GM21576 (cell line): ENCODE measurements at regions not wholly inside any gene's neighbourhood (a gene's known extent, or its start where the extent isn't known, plus 50 kb on each side); places are given as distances from the start of the nearest gene placed in this dataset.

Experiments
- ATAC-seq: cut with Tn5 transposase; IDR thresholded peaks from one replicate; pipeline ENCODE4 v1.9.1; 2021; ENCODE audit warnings: mild to moderate bottlenecking, moderate library complexity; ENCODE audit not compliant: unreplicated experiment

DNA sequence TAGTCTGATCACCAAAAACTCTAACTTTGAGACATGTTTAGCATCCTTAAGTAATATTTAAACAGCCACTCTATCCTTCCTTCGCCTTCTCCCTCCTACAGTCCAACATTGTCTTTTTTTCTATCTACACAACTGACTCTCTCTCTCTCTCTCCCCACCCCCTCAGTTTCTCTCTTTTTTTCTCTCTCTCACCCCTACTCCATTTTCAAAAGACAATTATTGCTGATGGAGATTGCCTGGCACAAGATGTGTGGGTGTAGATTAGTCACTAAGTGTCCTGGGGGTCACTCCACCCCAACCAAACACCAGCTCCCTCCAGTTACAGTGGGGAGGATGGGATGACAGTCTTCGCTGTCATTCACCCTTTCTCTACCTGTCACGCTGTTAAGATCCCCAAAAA is 94.5 kb upstream of the NFIA start:
- ATAC-seq: no peak

DNA sequence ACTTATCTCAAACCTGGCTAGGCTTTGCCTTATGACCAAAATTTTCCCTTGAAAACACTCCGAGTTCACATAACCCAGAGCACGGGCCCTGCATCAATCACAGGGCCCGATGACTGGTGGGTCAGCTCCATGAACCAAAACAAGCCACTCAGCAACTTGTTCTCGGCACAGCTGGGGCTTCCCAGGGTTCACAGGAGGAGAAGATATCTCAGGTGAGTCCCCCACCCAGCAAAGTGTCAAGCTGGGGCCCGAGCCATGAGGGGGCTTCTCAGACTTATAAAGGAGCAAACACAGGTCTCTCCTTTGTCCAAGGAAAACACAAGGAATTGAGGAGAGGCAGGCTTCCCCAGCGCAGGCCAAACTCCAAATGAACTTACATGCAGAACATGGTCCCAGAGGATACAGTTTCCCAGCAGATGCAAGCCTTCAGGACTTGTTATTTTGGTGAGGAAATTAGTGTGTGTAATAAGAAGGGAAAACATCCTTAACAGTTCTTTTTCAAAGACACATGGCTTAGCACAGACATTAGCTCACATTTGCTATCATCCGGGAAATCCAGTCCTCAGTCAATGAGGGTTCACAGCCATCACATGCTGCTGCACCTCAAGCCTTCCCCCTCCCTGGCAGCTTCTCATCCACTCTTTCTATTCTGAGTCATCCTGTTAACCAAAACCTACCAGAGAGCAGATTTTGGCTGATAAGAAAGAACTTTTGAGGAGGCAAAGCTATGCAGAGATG is 98.1 kb upstream of the NFIA start:
- no peak for ATAC-seq

DNA sequence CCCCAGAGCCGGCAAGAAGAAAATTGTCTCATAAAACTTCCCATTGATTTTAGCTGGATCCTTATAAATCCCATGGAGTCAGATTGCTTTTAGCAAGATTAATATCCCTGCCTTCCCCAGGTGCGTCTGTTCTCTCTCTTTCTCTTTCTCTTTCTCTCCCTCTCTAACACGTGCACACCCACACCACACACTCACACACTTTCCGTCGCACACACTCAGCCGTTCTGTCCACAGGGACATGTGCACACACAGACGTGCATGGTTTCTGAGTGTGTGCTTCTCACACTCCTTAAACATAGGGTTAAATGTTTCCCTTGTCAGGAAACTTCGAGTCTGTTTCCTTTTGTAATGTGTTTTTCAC is 98.7 kb upstream of the NFIA start:
- ATAC-seq: no peak

DNA sequence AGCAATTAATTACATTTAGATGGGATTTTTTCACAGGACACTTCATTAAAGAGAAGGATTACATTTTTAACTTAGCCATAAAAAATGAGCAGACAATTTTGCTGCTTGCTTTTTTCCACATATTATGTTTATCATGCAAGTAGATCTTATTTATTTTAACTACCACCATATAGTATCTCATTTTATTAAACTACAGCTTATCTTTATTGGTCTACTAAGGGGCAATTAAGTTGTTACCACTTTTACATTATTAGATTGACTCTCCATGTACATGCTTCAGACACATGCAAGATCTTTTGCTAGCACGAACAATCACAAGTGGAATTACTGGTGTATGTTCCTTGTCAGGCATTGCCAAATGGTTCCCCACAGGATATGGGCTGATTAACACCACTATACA is 99.8 kb upstream of the NFIA start:
- ATAC-seq: no peak

DNA sequence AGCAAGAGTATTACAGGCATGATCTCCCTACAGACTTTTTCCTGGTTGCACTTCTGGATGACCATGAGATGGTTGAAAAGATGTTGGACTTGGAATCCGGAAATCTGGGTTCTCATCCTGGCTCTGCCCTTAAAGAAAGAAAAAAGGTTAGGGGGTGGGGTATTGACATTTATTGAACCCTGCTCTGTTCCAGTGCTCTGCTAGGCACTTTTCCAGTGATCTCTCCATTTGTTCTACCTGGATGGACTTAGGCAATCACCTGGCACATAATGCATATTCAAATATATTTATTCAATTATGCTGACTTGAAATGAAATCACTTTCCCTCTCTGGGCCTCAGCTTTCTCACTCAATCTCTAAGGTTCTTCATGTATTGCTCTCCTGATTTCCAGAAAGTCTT is 101.0 kb upstream of the NFIA start:
- ATAC-seq: no peak

DNA sequence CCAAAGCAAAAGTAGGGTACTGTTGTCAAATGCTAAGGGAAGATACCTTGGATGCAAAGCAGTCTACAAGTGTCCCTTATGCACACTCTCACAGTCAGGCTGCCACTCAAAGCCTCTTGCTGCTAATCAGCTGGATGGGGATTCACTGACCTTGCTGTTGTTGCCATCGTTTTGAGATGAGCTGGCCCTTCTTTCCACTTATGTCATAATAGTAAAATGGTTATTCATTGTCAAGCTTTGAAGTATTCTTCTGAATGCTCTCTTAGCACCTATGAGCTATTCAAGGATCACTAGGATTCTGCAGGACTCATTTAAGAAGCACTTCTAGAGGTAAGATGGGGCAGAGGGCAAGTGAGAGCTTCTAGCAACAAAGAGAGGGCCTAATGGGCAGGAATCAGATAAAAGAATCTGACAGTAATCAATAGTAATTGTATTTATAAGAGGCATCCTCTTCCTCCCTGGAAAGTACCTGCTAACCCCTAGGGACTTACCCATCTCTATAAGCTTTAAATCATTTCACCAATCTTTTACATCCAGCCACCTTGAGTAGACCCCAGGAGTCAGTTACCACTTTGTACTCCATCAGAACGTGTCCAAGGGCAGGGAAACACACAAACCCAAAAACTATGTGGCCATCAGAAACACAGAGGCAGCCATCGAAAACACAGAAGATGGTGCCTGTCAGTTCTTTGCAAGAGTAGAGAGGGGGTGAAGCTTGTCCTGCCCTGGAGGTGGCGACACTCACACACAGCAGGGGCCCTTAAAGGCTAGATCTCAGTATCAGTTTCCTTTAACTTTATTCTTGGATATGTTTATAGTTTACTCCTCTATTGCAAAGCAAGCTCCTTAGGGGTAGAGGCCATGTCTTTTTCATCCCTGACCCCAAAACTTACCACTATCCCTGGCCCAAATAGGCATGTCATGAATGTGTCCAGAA is 103.7 kb upstream of the NFIA start:
- ATAC-seq: peak; percentile 72

DNA sequence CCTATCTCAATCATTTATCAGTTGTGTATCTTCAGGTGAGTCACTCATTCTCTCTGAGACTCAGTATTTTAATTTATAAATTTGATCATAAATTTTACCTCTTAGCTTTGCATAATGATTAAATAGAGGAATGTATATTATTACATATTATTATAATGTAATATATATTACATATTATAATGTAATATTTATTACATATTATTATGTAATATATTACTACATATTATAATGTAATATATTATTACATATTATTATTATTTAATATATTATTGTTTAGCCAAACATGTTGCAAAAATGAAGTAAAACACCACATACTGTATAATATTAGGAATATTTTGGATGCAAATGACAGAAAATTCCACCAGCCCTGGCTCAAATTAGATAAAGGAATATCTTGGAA is 104.7 kb upstream of the NFIA start:
- no peak for ATAC-seq

DNA sequence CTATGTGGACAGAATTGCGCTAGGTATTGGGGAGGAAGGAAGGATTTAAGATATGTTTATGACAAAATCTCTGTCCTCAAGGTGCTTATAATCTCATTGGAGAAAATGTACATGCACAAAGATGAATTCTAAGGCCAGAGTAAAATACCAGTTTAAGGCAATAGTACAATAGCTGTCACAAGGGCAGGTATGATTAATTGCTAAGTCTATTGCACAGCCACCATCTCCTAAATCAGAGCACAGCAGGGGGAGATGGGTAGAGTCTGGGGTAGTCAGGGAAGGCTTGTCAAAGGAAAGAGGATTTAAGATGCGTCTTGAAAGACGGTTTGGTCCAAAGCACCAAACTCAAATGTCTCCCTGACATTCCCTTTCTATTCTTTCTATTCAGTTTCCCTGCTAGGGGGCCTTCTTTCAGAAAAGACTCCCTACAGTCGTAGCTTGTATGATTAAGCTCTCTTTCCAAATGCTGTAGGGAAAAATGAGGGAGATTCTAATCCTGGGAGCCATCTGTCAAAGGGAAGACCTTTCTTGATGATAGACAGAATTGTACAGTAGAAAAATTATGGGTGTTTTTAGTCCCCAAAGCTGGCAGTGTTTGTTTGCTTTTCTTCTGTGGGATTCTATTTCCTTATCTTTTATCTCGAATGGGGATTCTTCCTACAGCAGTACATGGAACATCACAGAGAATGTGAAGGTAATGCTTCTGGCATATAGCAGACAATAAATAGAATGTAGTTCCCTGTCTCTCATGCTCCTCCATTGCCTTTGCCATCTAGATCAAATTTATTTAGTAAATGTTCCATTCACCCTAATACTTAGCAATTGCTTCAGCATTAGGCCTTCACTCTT is 107.6 kb upstream of the NFIA start:
- no peak for ATAC-seq

DNA sequence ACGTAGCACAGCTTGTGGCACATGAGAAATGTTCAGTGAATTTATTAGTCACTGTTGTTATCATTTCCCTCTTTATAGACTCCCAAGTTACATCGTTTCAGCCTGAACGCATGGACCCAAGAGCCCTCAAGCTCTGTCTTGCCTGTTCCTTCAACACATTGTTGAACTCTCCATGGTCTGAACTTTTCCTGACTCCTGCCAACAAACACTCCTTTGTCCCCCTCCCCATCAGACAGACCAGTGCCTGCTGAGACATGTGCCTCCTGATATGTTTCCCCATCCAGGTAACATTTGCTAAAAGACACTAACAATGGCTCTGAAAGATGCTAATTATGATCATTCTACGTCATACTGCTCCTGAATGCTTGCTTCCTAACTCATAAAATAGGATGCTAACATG is 108.7 kb upstream of the NFIA start:
- no peak for ATAC-seq

DNA sequence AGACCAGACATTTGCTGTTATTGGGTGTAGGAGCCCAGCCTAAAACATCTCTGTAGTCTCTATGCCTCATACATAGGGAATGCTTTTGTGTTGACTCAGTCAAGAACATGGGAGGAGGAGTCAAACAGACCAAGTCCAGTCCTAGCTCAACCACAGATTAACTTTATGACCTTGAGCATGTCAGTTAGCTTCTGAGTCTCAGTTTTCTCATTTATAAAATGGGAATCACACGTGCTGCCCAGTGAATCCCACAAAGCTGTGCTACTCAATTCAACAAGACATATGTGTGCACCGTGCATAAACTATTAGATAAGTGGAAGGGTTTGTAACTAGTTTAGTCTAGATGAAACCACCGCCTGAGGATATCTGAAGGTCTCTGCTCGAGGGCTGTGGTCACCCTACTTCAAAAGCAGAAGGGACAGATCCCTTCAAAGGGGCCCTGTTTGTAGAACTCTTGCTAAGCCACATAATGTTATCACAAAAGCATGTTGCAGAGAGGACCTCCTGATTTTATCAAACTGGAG is 109.5 kb upstream of the NFIA start:
- no peak for ATAC-seq

DNA sequence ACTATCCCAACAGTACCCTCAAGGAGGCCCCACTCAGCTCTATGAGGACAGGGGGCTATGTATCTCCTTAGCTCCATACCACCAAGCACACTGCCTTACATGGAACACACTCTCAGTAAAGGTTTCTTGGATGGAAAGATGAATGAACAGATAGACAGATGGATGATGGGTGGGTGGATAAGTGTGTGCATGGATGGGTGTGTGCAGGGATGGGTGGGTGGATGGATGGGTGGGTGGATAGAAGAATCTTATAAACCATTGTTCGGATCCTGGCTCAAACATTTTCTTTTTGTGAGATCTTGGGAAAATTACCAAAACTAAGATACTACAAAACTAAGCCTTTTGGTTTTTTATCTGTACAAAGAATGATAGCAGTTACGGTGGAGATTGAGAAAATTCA is 111.0 kb upstream of the NFIA start:
- ATAC-seq: no peak

DNA sequence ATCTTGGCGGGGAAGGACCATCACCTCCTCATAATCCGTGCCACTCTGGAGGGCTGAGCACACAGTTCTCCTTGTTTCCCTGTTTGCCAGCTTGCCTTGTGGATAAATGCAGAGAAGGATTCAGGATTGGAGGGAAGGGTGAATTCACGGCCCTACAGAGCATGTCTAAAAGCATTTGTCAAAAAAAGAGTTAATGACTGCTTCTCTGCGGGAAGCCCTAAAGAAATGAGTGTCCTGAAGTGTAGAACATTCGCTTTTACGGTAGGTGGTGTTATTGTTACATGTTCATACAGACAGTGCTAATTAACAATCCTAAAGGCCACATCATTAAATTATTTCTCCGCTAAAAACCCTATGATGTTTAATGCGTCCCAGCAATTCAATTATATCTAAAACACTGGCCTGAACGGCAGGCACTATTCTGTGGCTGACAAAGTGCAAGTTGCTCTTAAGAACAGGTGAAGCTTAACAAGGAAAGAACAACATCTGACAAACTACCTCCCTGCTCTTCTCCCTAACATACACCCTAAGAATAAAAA is 112.3 kb upstream of the NFIA start:
- ATAC-seq: no peak

DNA sequence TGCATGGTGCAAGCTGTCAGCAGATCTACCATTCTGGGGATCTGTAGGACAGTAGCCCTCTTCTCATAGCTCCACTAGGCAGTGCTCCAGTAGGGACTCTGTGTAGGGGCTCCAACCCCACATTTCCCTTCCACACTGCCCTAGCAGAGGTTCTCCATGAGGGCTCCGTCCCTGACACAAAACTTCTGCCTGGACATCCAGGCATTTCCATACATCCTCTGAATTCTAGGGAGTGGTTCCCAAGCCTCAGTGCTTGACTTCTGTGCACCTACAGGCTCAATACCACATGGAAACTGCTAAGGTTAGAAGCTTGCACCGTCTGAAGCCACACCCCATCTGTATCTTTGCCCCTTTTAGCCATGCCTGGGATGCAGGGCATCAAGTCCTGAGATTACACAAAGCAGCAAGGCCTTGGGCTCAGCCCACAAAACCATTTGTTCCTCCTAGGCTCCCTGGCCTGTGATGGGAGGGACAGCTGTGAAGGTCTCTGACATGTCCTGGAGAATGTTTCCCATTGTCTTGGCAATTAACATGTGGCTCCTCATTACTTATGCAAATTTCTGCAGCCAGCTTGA is 117.0 kb upstream of the NFIA start:
- no peak for ATAC-seq

DNA sequence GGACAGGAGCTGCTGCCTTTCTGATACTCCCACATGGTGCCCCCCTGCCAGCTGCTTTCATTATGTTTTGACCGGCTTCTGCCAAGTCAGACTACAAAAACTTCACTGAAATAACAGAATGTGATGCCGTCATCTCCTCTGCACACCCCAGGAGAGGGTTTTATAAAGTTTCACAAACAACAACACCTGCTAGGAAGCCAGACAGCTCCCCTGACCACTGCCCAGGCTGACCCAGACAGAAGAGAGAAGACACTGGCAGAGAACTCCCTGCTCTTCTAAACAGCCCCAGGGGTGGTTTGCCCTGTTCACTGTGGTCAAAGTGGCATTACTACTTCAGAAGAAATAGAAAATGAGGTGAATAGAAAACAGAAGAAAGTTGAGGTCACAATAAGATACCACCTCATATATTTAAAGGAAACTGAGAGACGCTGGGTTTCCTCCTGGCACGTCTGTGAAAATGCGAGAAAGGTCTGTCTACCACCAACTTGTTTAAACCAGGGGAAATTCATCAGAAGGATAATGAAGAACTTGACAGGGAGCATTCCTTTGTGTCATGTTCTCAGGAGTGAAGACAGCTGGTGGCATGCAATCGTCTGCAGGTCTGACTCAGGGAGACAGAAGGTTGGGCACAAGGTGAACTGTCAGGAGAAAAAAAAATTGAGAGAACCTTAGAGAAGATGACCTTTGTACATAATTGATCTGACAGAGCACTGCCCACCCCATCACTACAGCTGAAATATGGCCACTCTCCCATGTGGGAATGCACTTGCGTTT is 119.0 kb upstream of the NFIA start:
- no peak for ATAC-seq

DNA sequence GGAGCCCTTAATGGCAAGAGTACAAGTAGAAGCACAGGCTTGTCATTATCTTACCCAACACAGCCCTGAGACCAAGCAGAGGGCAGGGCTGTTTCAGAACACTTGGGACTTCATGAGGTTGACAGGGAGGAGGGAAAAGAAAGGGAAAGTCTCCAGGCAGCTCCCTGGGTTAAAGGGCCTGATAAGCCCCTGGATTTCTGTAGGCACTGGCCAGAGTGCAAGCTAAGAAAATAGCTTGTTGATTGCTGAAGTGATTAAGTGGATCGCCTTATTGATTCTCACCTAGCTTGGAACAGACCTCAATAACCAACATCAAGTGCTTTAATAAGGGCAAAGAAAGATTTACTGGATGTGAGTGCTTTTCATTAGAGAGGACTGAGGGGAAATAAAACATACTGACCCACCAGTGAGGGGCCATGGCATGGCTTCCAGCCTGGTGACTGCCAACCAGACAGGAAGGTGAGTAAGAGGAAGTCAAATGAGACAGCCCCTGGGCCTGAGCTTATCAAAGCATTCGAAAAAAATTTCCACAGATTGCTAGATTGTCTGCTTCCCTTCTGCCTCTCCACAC is 121.4 kb upstream of the NFIA start:
- ATAC-seq: no peak

DNA sequence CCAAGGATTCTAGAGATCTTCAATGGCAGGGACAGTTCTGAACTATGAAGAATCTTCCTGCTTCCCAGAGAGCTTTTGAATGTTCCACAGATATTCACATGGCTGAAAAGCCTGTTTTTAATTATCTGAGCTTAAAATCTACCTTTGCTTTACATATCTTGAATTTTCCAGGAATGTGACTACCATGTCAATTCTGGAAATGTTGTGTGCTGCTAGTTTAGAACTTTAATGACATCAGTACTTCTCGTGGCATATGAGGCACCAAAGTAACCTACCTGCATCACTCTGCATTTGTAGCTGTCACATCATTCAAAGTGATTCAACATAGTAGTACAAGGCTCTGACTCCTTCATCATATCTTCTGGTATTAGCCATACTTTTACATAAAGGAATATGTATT is 122.7 kb upstream of the NFIA start:
- no peak for ATAC-seq

DNA sequence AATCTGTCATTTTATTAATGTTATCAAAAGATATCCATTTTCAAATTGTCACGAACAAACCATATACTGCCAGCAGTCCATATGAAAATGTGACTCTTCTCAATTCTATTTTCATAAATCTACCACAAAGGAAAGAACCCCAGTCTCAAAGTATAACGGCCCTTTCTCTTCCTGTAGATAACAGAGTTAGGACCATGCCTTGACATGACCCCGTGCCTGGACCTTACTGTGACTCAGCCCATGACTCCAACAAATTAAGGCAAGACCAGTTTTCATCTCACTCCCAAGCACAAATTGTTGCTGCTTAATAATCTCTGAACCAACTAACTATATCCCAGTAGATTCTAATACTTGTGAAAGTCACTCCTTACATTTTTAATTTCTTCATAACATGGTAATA is 124.4 kb upstream of the NFIA start:
- no peak for ATAC-seq

DNA sequence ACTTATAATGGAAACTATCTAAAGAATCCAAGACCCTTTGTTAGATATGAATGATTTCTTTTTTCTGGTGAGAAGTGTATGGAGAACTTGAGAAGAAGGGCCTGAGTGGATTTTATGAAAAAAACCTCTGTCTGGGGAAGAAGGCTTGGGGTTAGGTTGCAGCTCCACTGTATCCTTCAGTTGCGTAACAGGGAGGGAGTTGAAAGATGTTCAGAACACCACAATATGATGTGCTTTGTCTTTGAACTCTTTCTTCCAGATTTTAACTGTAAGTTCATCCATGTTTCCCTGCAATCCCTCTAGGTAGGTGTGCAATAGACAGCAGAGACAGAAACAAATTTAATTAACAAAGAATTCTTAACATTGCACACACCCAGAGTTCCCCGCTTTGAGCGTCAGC is 125.8 kb upstream of the NFIA start:
- no peak for ATAC-seq

DNA sequence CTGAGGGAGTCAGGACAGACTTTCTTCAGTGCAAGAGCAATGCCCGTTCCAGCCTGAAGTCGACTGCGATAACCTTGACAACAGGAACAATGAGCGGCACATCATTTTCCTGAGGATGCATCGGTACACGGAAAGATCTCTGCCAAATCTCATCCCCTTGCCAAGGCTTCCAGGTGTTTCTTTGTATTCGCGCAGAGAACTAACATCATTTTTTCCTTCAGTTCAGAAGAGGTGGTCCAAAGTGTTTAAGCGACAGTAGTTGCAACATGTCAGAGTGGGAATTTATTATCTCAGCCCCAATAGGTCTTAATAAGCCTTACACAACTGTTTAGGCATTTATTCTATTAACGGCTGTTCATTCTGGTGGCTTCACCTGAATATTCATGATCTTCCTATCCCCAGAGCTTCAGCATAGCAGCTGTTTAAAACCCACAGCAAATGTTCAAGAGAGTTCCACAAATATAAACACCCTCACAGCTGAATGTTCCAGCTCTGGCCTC is 129.7 kb upstream of the NFIA start:
- ATAC-seq: no peak
